ENCODE measurements at regions not wholly inside any gene's neighbourhood (a gene's known extent, or its start where the extent isn't known, plus 50 kb on each side); places are given as distances from the start of the nearest gene placed in this dataset.

DNA sequence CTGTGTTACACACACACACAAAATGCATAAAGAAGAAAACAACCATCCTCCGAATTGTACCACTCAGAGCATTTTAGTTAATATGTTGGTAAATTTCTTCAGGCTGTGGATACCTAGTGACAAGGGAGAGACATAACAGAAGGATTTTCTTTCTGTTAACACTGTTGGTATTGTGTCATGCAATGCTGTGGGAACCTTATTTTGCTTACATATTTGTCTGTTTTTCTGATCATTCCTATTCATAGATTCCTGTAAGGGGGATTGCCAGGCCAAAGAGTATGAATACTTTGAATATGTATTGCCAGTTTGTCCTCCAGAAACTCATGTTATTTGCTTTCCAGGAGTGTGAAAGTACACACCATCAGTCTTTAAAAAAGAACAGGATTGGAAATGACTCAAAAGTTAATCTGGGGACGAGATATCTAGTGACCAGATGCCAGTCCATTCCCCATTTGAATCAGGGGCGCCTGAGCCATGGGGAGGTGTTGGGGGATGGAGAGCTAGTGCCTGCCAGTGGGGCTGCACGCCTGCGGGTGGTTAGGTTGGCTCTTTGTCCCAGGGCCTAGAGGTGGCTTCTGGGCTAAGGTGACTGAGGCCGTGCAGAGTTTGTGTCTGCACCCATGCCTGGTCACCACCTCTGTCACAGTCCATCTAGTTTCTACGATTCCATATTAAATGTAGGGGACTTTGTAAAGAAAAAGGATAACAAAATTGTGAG, 142.0 kb downstream of the PTPN20 start:
- H3K4me3 Mint-ChIP-seq (ENCODE audit: low read depth, unreplicated experiment) = no peak overlapping the region
- CTCF ChIA-PET = no interaction called here
- no peaks in the 10 kb centered on the region for H3K4me1 Mint-ChIP-seq (ENCODE audit: low read depth, unreplicated experiment)
- DNase-seq = no peak
- intact Hi-C loops (cut with micrococcal nuclease; ENCODE audit: unreplicated experiment) = no loop called here
- H3K36me3 Mint-ChIP-seq (ENCODE audit: insufficient read depth, unreplicated experiment) = no peaks in the 10 kb centered on the region
- no peaks in the 10 kb centered on the region for H3K9me3 Mint-ChIP-seq (ENCODE audit: low read depth, unreplicated experiment)
- TF ChIP-seq, protein P1, sequence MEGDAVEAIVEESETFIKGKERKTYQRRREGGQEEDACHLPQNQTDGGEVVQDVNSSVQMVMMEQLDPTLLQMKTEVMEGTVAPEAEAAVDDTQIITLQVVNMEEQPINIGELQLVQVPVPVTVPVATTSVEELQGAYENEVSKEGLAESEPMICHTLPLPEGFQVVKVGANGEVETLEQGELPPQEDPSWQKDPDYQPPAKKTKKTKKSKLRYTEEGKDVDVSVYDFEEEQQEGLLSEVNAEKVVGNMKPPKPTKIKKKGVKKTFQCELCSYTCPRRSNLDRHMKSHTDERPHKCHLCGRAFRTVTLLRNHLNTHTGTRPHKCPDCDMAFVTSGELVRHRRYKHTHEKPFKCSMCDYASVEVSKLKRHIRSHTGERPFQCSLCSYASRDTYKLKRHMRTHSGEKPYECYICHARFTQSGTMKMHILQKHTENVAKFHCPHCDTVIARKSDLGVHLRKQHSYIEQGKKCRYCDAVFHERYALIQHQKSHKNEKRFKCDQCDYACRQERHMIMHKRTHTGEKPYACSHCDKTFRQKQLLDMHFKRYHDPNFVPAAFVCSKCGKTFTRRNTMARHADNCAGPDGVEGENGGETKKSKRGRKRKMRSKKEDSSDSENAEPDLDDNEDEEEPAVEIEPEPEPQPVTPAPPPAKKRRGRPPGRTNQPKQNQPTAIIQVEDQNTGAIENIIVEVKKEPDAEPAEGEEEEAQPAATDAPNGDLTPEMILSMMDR (IDR thresholded peaks at IDR 0.05; ENCODE audit: unreplicated experiment) = no peak
- no peak overlapping the region for H3K27ac Mint-ChIP-seq (ENCODE audit: unreplicated experiment)
- peaks cover 28% of the 10 kb centered on the region for H3K27me3 Mint-ChIP-seq (ENCODE audit: unreplicated experiment)
- BruUV-seq (replicated peaks) = no TSS peak

DNA sequence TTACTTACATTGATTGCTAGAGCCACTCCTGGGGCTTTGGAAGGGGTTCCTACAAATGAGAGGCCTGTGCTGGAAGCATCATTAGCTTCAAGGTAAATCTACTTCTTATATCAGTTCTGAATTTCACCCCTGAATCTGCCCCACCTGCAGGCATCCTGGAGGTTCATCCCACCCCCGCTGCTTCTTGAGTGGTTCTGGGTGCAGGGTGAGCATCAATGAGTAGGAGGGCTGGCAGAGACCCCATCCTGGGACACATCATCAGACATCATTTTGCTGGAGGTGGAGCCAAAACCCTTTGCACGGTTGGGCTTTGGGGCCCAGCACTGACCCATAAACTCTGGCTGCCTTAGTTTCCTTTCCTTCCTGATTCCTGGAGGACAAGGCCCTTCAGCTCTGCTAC, 143.7 kb downstream of the PTPN20 start:
- DNase-seq = no peak
- CTCF ChIA-PET = no interaction called here
- H3K9me3 Mint-ChIP-seq (ENCODE audit: low read depth, unreplicated experiment) = no peaks in the 10 kb centered on the region
- peaks cover 43% of the 10 kb centered on the region for H3K27me3 Mint-ChIP-seq (ENCODE audit: unreplicated experiment)
- no TSS peak for BruUV-seq (replicated peaks)
- intact Hi-C loops (cut with micrococcal nuclease; ENCODE audit: unreplicated experiment) = no loop called here
- H3K36me3 Mint-ChIP-seq (ENCODE audit: insufficient read depth, unreplicated experiment) = no peaks in the 10 kb centered on the region
- H3K4me3 Mint-ChIP-seq (ENCODE audit: low read depth, unreplicated experiment) = no peak overlapping the region
- TF ChIP-seq, protein P1 (IDR thresholded peaks at IDR 0.05; ENCODE audit: unreplicated experiment) = no peak
- no peak overlapping the region for H3K27ac Mint-ChIP-seq (ENCODE audit: unreplicated experiment)
- no peaks in the 10 kb centered on the region for H3K4me1 Mint-ChIP-seq (ENCODE audit: low read depth, unreplicated experiment)

DNA sequence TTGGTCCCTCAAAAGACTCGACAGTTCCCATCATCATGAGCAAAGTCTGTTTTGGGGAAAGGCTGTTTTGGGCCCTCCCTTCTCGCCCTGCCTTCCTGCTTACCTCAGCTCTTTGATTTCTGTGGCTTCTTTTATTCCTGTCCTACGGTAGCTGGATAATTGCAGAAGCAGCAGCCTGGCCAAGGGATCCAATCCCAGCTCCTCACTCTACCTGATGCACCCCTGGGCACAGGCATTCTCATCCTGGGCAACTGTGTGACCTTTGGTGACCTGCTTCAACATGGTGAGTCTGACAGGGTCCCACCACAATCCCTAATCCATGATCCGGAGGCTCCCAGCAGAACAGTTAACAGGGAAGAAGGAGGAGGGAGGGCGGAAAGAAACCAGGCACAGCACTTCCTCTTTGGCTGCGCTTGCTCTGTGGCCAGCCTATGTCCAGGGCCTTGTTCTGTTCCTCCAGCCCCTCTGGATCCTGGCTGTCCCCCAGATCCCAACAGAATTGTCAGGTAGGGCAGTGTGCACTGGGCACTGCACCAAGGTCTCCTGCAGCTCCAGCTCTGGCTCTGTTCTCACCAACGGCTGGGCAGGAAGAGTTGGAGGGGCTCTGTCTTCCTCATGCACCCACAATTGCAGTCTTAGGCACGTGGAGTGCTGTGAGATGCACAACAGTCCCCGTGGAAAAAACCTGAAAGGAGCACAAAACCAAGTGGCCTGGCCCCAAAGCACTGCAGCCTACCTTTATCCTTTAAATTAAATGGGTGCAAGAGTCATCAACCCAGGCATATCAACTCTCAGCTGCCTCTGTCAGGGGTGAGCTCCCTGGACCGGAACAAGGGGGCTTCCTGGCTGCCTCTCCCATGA, 144.4 kb downstream of the PTPN20 start:
- intact Hi-C loops (cut with micrococcal nuclease; ENCODE audit: unreplicated experiment) = no loop called here
- H3K27me3 Mint-ChIP-seq (ENCODE audit: unreplicated experiment) = peaks cover 45% of the 10 kb centered on the region
- CTCF ChIA-PET = no interaction called here

DNA sequence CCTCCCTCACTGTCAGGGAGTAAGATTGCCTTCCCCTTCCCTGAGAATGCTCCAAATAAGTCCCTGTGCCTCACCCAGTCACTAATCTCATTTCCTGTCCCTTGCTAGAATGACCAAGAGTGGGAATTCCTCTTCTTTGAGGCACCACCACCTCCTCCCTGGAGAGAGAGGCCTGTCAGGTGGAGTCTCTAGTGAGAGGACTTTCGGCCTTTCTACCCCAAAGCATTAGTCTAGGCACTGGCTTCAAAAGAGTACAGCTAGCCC, 145.0 kb downstream of the PTPN20 start:
- BruUV-seq (replicated peaks) = no TSS peak
- no peak overlapping the region for H3K4me3 Mint-ChIP-seq (ENCODE audit: low read depth, unreplicated experiment)
- H3K4me1 Mint-ChIP-seq (ENCODE audit: low read depth, unreplicated experiment) = no peaks in the 10 kb centered on the region
- intact Hi-C loops (cut with micrococcal nuclease; ENCODE audit: unreplicated experiment) = no loop called here
- no peak for DNase-seq
- no peak overlapping the region for H3K27ac Mint-ChIP-seq (ENCODE audit: unreplicated experiment)
- H3K27me3 Mint-ChIP-seq (ENCODE audit: unreplicated experiment) = peaks cover 46% of the 10 kb centered on the region
- CTCF ChIA-PET = no interaction called here
- TF ChIP-seq, protein P1 (IDR thresholded peaks at IDR 0.05; ENCODE audit: unreplicated experiment) = no peak
- no peaks in the 10 kb centered on the region for H3K9me3 Mint-ChIP-seq (ENCODE audit: low read depth, unreplicated experiment)
- H3K36me3 Mint-ChIP-seq (ENCODE audit: insufficient read depth, unreplicated experiment) = no peaks in the 10 kb centered on the region

More for the DNA sequence above, 144.4 kb downstream of the PTPN20 start:
- no peak for DNase-seq
- TF ChIP-seq, protein P1 (IDR thresholded peaks at IDR 0.05; ENCODE audit: unreplicated experiment) = no peak
- Mint-ChIP-seq H3K27ac (ENCODE audit: unreplicated experiment) (no peak overlapping the region), H3K4me3 (ENCODE audit: low read depth, unreplicated experiment) (no peak overlapping the region), H3K4me1 (ENCODE audit: low read depth, unreplicated experiment) (no peaks in the 10 kb centered on the region), H3K9me3 (ENCODE audit: low read depth, unreplicated experiment) (no peaks in the 10 kb centered on the region), H3K36me3 (ENCODE audit: insufficient read depth, unreplicated experiment) (no peaks in the 10 kb centered on the region)
- BruUV-seq (replicated peaks) = no TSS peak

Measured in Calu3 (cell line).